Bronchial epithelial cell (primary cell): ENCODE measurements at regions not wholly inside any gene's neighbourhood (a gene's known extent, or its start where the extent isn't known, plus 50 kb on each side); places are given as distances from the start of the nearest gene placed in this dataset.

Source experiments
- DNase-seq: peaks from one replicate; pipeline ENCODE4 v3.0.0-alpha.2; 2010; ENCODE audit warnings: low read depth
- FAIRE-seq: peaks from 2 replicates; lab custom pipeline; 2011; peaks lifted over from hg19 to GRCh38; lab: Jason Lieb, UNC
- H3K27me3 ChIP-seq: 2 replicates; pipeline ENCODE4 v1.5.1; 2011; ENCODE audit warnings: low read length; ENCODE audit not compliant: control insufficient read depth, insufficient read depth
- H3K36me3 ChIP-seq: 2 replicates; pipeline ENCODE4 v1.5.1; 2011; ENCODE audit warnings: low read length; ENCODE audit not compliant: control insufficient read depth, insufficient read depth
- H3K4me3 ChIP-seq: 2 replicates; pipeline ENCODE4 v1.5.1; 2011; ENCODE audit warnings: mild to moderate bottlenecking, low read depth, low read length, control low read depth
- CTCF ChIP-seq: IDR thresholded peaks from 2 replicates; pipeline ENCODE4 v1.5.1; 2011; ENCODE audit warnings: mild to moderate bottlenecking, moderate library complexity, low read length, control low read depth, inconsistent platforms; ENCODE audit not compliant: insufficient read depth, severe bottlenecking

- no peak for FAIRE-seq
- no peaks in the 10 kb centered on the region for H3K27me3 ChIP-seq
- no peak for DNase-seq
- no peaks in the 10 kb centered on the region for H3K36me3 ChIP-seq
- TF ChIP-seq CTCF = no peak
- no peak overlapping the region for H3K4me3 ChIP-seq
Measured at GRCh38 chr5:62690421-62690820, 111.8 kb downstream of the LRRC70 start.

- no peaks in the 10 kb centered on the region for H3K36me3 ChIP-seq
- TF ChIP-seq CTCF = no peak
- DNase-seq (peak; percentile 6), FAIRE-seq (peak; percentile 13)
- no peaks in the 10 kb centered on the region for H3K27me3 ChIP-seq
- no peak overlapping the region for H3K4me3 ChIP-seq
Measured at GRCh38 chr5:62689599-62690368, 111.2 kb downstream of the LRRC70 start.

- DNase-seq (no peak), FAIRE-seq (peak; percentile 7)
Measured at GRCh38 chr5:62686692-62687091, 108.1 kb downstream of the LRRC70 start.

GRCh38 chr5:62685221-62685620 is 106.6 kb downstream of the LRRC70 start:
- Histone ChIP-seq H3K27me3 (no peaks in the 10 kb centered on the region), H3K4me3 (no peak overlapping the region), H3K36me3 (no peaks in the 10 kb centered on the region)
- DNase-seq = no peak
- TF ChIP-seq CTCF = no peak
- FAIRE-seq = no peak

More at GRCh38 chr5:62686692-62687091, 108.1 kb downstream of the LRRC70 start:
- Histone ChIP-seq H3K36me3 (no peaks in the 10 kb centered on the region), H3K27me3 (no peaks in the 10 kb centered on the region), H3K4me3 (no peak overlapping the region)
- TF ChIP-seq CTCF = no peak

GRCh38 chr5:62684310-62684709 is 105.7 kb downstream of the LRRC70 start:
- FAIRE-seq (no peak), DNase-seq (peak; percentile 50)
- Histone ChIP-seq H3K36me3 (no peaks in the 10 kb centered on the region), H3K27me3 (no peaks in the 10 kb centered on the region), H3K4me3 (no peak overlapping the region)
- no peak for TF ChIP-seq CTCF

- no peak for TF ChIP-seq CTCF
- no peak for FAIRE-seq
Measured at GRCh38 chr5:62682059-62682458, 103.4 kb downstream of the LRRC70 start.

More at GRCh38 chr5:62682059-62682458, 103.4 kb downstream of the LRRC70 start:
- no peak for DNase-seq
- no peaks in the 10 kb centered on the region for H3K27me3 ChIP-seq
- no peak overlapping the region for H3K4me3 ChIP-seq
- H3K36me3 ChIP-seq = no peaks in the 10 kb centered on the region
